Right kidney (tissue), 1 donor: ENCODE measurements at regions not wholly inside any gene's neighbourhood (a gene's known extent, or its start where the extent isn't known, plus 50 kb on each side); places are given as distances from the start of the nearest gene placed in this dataset.
"Not testable (repeated sequence)": the region's sequence is repeated elsewhere in the genome, so short reads cannot be mapped to it uniquely, and the experiment has no call there.

Experiments used
- DNase-seq: peaks from one replicate; pipeline ENCODE4 v3.0.0-alpha.2; 2016

- not testable (repeated sequence) for DNase-seq
Measured at GRCh38 chr20:29320216-29320949, 1937.1 kb upstream of the DEFB115 start.

DNA sequence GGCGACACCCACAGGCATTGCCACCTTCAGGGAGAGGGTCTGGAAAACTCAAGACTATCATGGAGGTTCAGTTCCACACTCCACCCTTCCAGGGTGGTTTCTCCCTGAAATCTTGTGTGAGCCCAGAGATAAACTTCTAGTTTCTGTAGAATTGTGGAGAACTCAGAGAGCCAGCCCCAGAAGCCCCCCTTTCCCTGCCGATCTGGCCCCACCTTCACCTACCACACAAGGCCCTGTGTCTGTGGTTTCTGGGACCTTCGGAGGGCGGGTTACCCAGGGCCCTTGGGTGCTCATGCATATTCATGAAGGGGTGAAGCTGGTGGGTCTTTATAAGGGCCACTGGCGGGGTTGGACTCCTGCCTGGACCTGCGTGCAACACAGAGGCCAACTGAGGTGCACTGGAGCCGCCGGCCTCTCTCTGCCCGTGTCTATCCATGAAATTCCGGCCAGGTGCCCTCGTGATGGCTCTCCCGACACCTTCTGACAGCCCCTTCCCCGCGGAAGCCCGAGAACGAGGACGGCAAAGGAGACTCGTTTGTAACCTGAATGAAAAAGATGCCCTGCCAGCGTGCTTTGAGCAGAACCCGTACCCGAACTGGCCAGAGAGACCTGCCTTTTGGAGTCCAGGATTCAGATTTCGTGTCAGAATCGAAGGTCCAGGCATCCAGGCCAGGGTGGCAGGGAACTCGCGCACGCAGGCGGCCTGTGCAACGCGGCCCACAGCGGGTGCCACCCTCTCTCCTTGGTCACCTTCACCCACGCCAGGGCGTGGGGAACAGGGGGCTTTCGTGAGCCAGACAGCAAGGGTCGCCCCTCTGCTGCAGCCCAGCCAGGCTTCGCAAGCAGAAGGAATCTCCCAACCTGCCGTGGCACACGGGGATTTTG is 1933.6 kb upstream of the DEFB115 start:
- DNase-seq, result not testable (repeated sequence)

GRCh38 chr20:29324516-29325303 is 1932.8 kb upstream of the DEFB115 start:
- not testable (repeated sequence) for DNase-seq

DNA sequence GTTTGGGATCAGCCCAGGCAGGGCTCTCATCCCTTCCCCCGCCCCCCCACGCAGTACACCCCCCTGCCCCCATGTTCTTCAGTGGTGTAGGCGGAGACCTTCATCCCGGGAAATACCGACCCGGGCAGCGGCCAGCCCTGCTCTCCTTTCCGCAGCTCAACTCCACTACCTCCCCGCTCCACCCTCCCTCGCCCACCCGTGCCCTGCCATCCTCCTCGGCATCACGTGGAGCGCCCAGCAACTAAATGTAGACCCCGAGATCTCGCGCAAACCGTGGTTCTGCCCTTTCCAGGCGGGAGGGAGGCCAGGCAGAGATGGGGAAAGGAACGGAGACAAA is 1932.2 kb upstream of the DEFB115 start:
- DNase-seq, result no peak

GRCh38 chr20:29325781-29326180 is 1931.7 kb upstream of the DEFB115 start:
- not testable (repeated sequence) for DNase-seq

DNA sequence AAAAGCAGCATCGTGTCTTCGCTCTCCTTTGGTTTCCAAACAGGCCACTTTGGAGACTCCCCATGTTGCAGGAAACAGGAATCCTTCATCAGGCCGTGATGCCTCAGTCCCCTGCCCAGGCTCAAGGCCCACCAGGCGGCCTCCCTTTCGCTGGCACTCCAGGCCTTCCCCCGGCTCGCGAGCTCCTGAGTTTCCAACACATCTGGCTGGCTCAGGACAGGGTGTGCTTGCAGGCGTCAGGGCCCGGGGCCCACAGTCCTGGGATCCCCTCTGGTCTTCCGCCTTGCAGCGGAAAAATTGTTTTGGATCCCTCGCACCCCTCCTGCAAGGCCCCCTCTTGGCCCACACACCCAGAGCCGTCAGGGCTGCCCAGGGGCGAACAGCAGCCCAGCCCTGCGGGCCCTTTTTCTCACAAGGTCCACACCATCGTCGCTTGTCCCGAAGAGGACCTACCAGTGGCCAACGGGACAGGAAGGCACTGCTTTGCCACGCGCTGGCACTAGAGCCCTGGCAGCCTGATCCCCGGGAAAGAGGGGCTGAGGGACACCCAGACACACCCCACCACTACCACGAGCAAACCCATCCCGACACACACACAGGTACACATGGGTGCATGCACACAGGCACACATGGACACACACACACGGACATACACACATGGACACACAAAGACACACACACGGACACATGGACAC is 1930.9 kb upstream of the DEFB115 start:
- DNase-seq, result no peak

GRCh38 chr20:29327600-29328420 is 1929.7 kb upstream of the DEFB115 start:
- not testable (repeated sequence) for DNase-seq

- DNase-seq, result not testable (repeated sequence)
Measured at GRCh38 chr20:29330429-29331115, 1926.9 kb upstream of the DEFB115 start.

- no peak for DNase-seq
Measured at GRCh38 chr20:29349836-29350235, 1907.6 kb upstream of the DEFB115 start.

GRCh38 chr20:29375937-29376336 is 1881.5 kb upstream of the DEFB115 start:
- not testable (repeated sequence) for DNase-seq

- not testable (repeated sequence) for DNase-seq
Measured at GRCh38 chr20:29392853-29393252, 1864.6 kb upstream of the DEFB115 start.

- no peak for DNase-seq
Measured at GRCh38 chr20:29408034-29408695, 1849.3 kb upstream of the DEFB115 start.

- not testable (repeated sequence) for DNase-seq
Measured at GRCh38 chr20:29408707-29409106, 1848.8 kb upstream of the DEFB115 start.

- DNase-seq, result not testable (repeated sequence)
Measured at GRCh38 chr20:29409160-29409689, 1848.2 kb upstream of the DEFB115 start.

DNA sequence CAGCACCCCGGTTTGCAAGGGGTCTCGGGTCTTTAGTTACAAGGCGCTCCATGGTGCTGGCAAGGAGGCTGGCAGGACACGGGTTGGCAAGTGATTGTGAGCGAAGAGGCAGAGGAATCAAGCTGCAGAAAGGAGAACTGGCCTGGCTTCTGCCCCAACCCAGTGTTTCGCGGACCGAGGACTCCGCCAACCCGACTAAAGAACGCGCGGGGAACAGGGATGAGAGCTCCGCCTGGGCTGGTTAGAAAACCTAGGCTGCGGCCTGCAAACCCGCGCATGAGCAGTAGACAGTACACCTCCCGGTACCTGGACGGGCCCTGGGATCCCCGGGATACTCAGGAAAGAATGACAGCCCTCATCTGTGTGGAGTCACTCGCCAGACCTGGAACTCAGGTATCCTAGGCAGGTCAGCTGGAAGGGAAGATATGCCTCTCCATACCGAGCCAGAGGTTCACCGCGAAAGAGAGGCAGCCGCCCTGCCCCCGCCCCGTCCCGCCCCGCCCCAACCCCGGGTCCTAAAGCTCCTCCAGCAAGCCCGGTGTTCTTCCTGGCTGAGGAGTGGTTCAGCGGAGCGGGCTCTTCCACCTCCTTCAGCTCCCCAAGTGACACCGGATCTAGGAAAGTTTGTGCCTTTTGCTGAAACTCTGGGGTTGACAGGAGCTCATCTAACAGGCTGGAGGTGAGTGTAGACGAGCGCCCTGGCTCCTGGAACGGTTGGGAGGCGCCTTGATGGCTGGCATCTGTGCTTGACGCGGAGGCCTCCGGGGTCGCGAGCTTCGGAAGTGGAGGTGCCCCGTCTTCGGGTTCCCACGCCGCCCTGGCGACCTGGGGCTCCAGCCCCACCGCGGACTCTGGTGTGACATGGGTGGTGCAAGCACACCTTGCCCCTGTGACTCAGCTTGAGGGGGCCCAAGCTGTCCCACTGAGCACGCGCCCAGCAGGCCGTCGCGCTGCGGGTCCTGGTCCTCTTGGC is 1847.3 kb upstream of the DEFB115 start:
- DNase-seq, result no peak

GRCh38 chr20:29410806-29411457 is 1846.5 kb upstream of the DEFB115 start:
- DNase-seq, result no peak

GRCh38 chr20:29411458-29411820 is 1846.0 kb upstream of the DEFB115 start:
- not testable (repeated sequence) for DNase-seq

GRCh38 chr20:29419378-29419777 is 1838.1 kb upstream of the DEFB115 start:
- no peak for DNase-seq
